HG02840 (cell line): ENCODE measurements at regions not wholly inside any gene's neighbourhood (a gene's known extent, or its start where the extent isn't known, plus 50 kb on each side); places are given as distances from the start of the nearest gene placed in this dataset.
"Not testable (repeated sequence)": the region's sequence is repeated elsewhere in the genome, so short reads cannot be mapped to it uniquely, and the experiment has no call there.

Experiments used
- ATAC-seq: cut with Tn5 transposase; IDR thresholded peaks from one replicate; pipeline ENCODE4 v1.9.1; 2021; ENCODE audit warnings: mild to moderate bottlenecking, moderate library complexity, moderate number of reproducible peaks; ENCODE audit not compliant: unreplicated experiment, low FRiP score

DNA sequence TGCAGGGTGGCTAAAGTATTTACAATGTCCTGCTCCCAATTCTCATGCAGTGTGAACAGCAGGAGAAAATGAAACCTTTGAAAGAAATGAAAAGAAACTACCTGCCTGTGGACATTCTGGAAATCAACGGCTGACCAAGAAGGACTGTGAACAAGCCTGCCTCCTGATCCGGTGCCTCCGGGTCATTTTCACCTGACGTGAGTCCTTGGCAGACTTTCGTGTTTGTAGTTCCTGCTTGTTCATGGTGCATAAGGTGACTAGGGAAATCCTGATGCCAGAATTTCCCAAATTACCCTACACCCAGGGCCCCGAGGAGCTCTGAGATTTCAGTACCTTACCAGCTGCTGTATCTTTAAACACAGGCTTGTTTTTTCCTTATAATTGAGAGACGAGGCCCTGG lies 317.5 kb downstream of the TLE1 start:
- no peak for ATAC-seq

DNA sequence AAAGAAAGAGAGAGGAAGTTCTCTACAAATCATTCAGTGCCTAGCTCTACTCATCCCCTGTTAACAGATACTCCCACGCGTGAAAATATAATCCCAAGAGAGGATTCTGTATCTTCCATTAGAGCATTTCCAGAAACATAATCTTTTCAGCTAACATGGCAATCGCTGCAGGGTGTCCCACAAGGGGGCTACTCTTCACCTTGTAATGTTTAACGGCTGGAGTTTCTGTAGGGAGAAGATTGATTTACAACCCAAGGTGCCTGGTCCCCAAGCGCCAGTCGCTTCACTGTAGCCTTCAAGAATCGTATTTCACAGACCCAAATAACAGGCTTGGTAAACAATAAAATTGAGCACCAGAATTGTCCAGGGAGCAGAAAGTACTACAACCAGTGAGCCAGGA lies 318.7 kb downstream of the TLE1 start:
- no peak for ATAC-seq

GRCh38 chr9:81370096-81370495 lies 319.3 kb downstream of the TLE1 start:
- ATAC-seq: no peak

DNA sequence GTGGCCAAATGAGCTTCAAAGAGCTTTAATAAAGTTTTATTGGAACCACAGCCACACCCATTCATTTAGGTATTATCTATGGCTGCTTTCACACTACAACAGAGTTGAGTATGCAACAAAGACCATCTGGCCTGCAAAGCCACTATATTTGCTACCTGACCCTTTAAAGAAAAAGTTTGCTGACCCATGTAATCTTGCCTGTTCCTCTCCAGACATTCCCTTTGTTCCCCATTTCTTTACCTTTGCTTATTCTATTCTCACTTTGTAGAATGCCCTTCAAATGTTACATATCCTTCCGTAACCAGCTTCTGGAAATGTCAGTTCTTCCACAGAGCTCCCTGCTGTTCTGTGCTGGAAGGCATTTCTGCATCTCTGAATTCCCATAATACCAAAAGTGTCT lies 320.2 kb downstream of the TLE1 start:
- ATAC-seq: no peak

DNA sequence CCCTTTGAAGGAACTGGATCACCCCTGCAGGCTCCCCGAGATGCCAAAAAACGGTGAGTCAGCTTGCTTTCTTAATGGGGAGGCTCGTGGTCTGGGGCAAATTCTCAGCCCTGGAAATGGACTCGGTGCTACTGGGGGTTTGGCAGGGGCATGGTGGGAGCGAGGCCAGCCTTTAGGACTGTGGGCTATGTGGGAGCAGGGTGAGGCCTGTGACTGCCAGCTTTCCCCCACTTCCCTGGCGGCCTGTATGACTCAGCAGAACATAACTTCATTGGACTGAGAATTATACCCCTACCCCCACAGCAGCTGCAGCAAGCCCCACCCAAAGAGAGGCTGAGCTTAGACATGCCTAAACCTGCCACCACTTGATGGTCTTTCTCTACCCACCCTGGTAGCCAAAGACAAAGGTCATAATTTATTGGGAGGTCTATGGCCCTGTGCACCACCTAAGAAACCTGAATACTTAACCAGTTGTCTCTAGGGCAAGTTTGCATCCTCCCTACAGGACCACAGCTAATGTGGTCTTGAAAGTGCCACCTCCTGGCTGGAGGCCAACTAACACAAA lies 325.3 kb downstream of the TLE1 start:
- no peak for ATAC-seq

- no peak for ATAC-seq
Measured at GRCh38 chr9:81361296-81361695, 328.1 kb downstream of the TLE1 start.

GRCh38 chr9:81351166-81351565 lies 338.2 kb downstream of the TLE1 start:
- ATAC-seq: no peak

DNA sequence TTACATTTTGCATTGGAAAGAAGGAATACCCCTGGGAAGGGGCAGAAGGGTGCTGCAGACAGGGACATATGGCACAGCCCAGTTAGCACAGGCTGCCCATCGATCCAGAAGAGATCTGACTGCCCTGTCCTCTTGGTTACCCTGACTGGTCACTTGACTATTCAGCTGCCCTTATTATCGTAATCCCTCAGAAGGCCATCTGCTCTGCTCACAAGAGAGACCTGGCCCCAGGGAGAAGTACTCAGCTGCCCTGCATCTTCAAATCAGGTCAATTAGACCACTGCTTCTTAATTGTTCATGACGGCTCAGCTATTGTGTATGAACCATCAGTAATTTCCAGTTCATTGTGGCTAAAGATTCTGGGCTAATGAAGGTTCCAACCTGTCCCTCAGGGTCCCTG lies 345.0 kb downstream of the TLE1 start:
- ATAC-seq: no peak

- no peak for ATAC-seq
Measured at GRCh38 chr9:81335879-81336421, 353.4 kb downstream of the TLE1 start.

- ATAC-seq: no peak
Measured at GRCh38 chr9:81321551-81321950, 367.8 kb downstream of the TLE1 start.

- ATAC-seq: no peak
Measured at GRCh38 chr9:81320909-81321482, 368.4 kb downstream of the TLE1 start.

GRCh38 chr9:81318571-81318970 lies 370.8 kb downstream of the TLE1 start:
- ATAC-seq: no peak

DNA sequence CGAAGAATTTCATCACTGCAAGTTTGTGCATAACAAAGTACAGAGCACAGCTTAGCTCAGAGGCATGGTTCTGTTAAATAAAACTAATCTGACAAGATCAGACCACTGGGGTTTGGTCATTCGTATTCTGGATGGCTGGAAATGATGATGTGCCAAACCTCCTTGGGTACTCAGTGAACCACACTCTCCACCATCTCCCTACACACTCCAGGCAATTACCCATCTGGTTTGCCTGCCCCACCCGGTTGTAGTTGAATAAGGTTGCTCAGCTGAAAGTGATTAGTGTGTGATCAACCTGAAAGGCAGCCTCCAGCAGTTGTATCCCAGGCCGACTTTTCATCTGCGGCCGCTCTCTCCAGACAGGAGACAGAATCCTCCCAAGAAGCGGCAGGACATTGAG lies 371.4 kb downstream of the TLE1 start:
- no peak for ATAC-seq

GRCh38 chr9:81317223-81317622 lies 372.1 kb downstream of the TLE1 start:
- no peak for ATAC-seq

- ATAC-seq: no peak
Measured at GRCh38 chr9:81314490-81314889, 374.9 kb downstream of the TLE1 start.

- no peak for ATAC-seq
Measured at GRCh38 chr9:81313877-81314276, 375.5 kb downstream of the TLE1 start.

GRCh38 chr9:81312346-81312745 lies 377.0 kb downstream of the TLE1 start:
- no peak for ATAC-seq

GRCh38 chr9:81308404-81308803 lies 380.9 kb downstream of the TLE1 start:
- no peak for ATAC-seq

DNA sequence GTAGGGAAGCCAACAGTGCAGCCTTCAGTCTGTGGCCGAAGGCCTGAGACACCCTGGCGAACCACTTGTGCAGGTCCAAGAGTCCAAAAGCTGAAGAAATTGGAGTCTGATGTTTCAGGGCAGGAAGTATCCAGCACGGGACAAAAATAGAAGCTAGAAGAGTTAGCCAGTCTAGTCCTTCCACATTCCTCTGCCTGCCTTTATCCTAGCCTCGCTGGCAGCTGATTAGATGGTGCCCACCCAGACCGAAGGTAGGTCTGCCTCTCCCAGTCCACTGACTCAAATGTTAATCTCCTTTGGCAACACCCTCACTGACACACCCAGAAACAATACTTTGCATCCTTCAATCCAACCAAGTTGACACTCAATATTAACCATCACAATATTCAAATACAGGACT lies 381.6 kb downstream of the TLE1 start:
- ATAC-seq: not testable (repeated sequence)

DNA sequence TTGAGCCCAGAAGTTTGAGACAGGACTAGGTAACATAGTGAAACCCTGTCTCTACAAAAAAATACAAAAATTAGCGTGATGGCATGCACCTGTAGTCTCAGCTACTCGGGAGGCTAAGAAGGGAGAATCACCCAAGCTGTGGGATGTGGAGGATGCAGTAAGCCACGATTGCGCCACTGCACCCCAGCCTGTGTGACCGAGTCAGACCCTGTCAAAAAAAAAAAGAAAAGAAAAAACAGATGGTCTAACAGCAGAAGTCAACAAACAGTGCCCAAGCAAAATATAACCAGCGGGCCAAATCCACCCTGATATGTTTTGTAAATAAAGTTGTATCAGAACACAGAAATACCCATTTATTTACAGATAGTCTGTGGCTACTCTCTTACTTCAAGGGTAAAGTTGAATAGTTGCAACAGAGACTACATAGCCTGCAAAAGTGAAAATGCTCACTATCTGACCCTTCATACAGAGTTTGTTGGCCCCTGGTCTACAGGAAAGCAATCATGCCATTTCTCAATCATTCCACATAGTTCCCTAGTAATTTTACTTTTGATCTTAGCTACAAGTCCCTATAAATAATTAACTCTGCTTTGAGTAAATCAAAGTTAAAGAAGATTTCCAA lies 383.7 kb downstream of the TLE1 start:
- no peak for ATAC-seq

- no peak for ATAC-seq
Measured at GRCh38 chr9:81303658-81304057, 385.7 kb downstream of the TLE1 start.

- no peak for ATAC-seq
Measured at GRCh38 chr9:81293651-81294050, 395.7 kb downstream of the TLE1 start.
